IMR-90 (cell line): ENCODE measurements at regions not wholly inside any gene's neighbourhood (a gene's known extent, or its start where the extent isn't known, plus 50 kb on each side); places are given as distances from the start of the nearest gene placed in this dataset.

ENCODE experiments used
- ATAC-seq: fragments of 200-7000 bp; cut with Tn5 transposase; 2 replicates; pipeline ENCODE4 v1.9.1; 2020; ENCODE audit warnings: low read depth, mild to moderate bottlenecking, moderate library complexity
- BruUV-seq: library from RNA; stranded (reverse); fragments of 400-500 nt; replicated peaks from 2 replicates; lab custom pipeline; 2021; lab: Mats Ljungman, UMichigan
- CTCF ChIA-PET: fragments of 300-600 bp; formaldehyde crosslinking; extraction: SDS; loops from one replicate; lab custom pipeline; 2021; ENCODE audit warnings: antibody characterized with exemption; lab: Yijun Ruan, JAX
- POLR2A ChIA-PET: fragments of 300-600 bp; sonication (Branson Sonifier 250); formaldehyde crosslinking; loops from one replicate; lab custom pipeline; 2022; ENCODE audit warnings: antibody characterized with exemption; ENCODE audit not compliant: unreplicated experiment; lab: Charles Lee
- DNase-seq: peaks from one replicate; pipeline ENCODE4 v3.0.0; 2013
- H2AFZ ChIP-seq: replicated peaks from 2 replicates; pipeline ENCODE3; 2013; ENCODE audit warnings: low read length, mild to moderate bottlenecking; ENCODE audit not compliant: poor library complexity
- H2AK5ac ChIP-seq: 2 replicates; pipeline ENCODE4 v1.6.1; 2013; ENCODE audit warnings: low read depth, low read length, inconsistent platforms
- H2AK9ac ChIP-seq: replicated peaks from 2 replicates; pipeline ENCODE3; 2013; ENCODE audit warnings: mild to moderate bottlenecking, low read depth, low read length, moderate library complexity; ENCODE audit not compliant: poor library complexity
- H2BK120ac ChIP-seq: 2 replicates; pipeline ENCODE4 v1.6.1; 2013; ENCODE audit warnings: low read depth, low read length, inconsistent platforms
- H2BK15ac ChIP-seq: 3 replicates; pipeline ENCODE4 v1.6.1; 2013; ENCODE audit warnings: low read depth, low read length, inconsistent platforms
- H2BK20ac ChIP-seq: 2 replicates; pipeline ENCODE4 v1.6.1; 2013; ENCODE audit warnings: low read depth, mild to moderate bottlenecking, inconsistent platforms, low read length, moderate library complexity
- H2BK5ac ChIP-seq: 2 replicates; pipeline ENCODE4 v1.6.1; 2013; ENCODE audit warnings: mild to moderate bottlenecking, low read depth, low read length, inconsistent platforms; ENCODE audit not compliant: poor library complexity, severe bottlenecking
- H3K14ac ChIP-seq: replicated peaks from 2 replicates; pipeline ENCODE4 v1.6.1; 2013; ENCODE audit warnings: low read depth, low read length, inconsistent platforms
- H3K18ac ChIP-seq: 2 replicates; pipeline ENCODE4 v1.6.1; 2013; ENCODE audit warnings: low read depth, low read length, control low read depth
- H3K23ac ChIP-seq: 2 replicates; pipeline ENCODE4 v1.6.1; 2013; ENCODE audit warnings: low read depth, low read length, inconsistent platforms
- H3K27ac ChIP-seq: 2 replicates; pipeline ENCODE4 v1.5.1; 2013; ENCODE audit warnings: mild to moderate bottlenecking, control low read depth, low read length; ENCODE audit not compliant: insufficient read depth
- H3K27me3 ChIP-seq: 2 replicates; pipeline ENCODE4 v1.6.1; 2013; ENCODE audit warnings: low read length; ENCODE audit not compliant: control insufficient read depth, insufficient read depth
- H3K36me3 ChIP-seq: 2 replicates; pipeline ENCODE4 v1.6.1; 2013; ENCODE audit warnings: low read length, mixed read lengths; ENCODE audit not compliant: control insufficient read depth, insufficient read depth
- H3K4ac ChIP-seq: 2 replicates; pipeline ENCODE4 v1.6.1; 2013; ENCODE audit warnings: low read depth, low read length, inconsistent platforms
- H3K4me1 ChIP-seq: 2 replicates; pipeline ENCODE4 v1.6.1; 2013; ENCODE audit warnings: low read length, mixed read lengths; ENCODE audit not compliant: control insufficient read depth, insufficient read depth
- H3K4me2 ChIP-seq: 2 replicates; pipeline ENCODE4 v1.6.1; 2013; ENCODE audit warnings: low read depth, mild to moderate bottlenecking, control low read depth, low read length, moderate library complexity
- H3K4me3 ChIP-seq: 2 replicates; pipeline ENCODE4 v1.5.1; 2013; ENCODE audit warnings: low read depth, mild to moderate bottlenecking, control low read depth, low read length, moderate library complexity; ENCODE audit not compliant: insufficient read depth
- H3K56ac ChIP-seq: 2 replicates; pipeline ENCODE4 v1.6.1; 2013; ENCODE audit warnings: low read length, inconsistent platforms; ENCODE audit not compliant: insufficient read depth; ENCODE audit errors: extremely low read depth
- H3K79me1 ChIP-seq, 2 experiments: 2 replicates each; pipeline ENCODE4 v1.6.1; 2013; ENCODE audit warnings: low read length in 2 of 2, inconsistent platforms in 1 of 2, low read depth in 1 of 2
- H3K9ac ChIP-seq: 2 replicates; pipeline ENCODE4 v1.6.1; 2013; ENCODE audit warnings: low read depth, low read length, control low read depth
- H3K9me1 ChIP-seq: 2 replicates; pipeline ENCODE4 v1.6.1; 2013; ENCODE audit warnings: low read length, inconsistent platforms; ENCODE audit not compliant: insufficient read depth
- H3K9me3 ChIP-seq: 2 replicates; pipeline ENCODE4 v1.6.1; 2013; ENCODE audit warnings: low read length; ENCODE audit not compliant: control insufficient read depth, insufficient read depth
- H4K20me1 ChIP-seq: 2 replicates; pipeline ENCODE4 v1.6.1; 2013; ENCODE audit warnings: low read length, inconsistent platforms; ENCODE audit not compliant: insufficient read depth
- H4K5ac ChIP-seq: 2 replicates; pipeline ENCODE4 v1.6.1; 2013; ENCODE audit warnings: mild to moderate bottlenecking, low read depth, low read length, control low read depth
- H4K8ac ChIP-seq, 2 experiments: 2 replicates each; pipeline ENCODE4 v1.6.1; 2013; ENCODE audit warnings: low read depth in 2 of 2, low read length in 2 of 2, control low read depth in 1 of 2, inconsistent platforms in 1 of 2
- H4K91ac ChIP-seq: 2 replicates; pipeline ENCODE4 v1.6.1; 2013; ENCODE audit warnings: low read depth, low read length, inconsistent platforms; ENCODE audit not compliant: insufficient read depth
- CHD1 ChIP-seq: IDR thresholded peaks from 2 replicates; pipeline ENCODE4 v1.6.1; 2012; ENCODE audit warnings: low read depth, low read length, improper control_type of control experiment
- MAFK ChIP-seq: IDR thresholded peaks from 2 replicates; pipeline ENCODE4 v1.6.1; 2012; ENCODE audit warnings: low read depth, low read length, improper control_type of control experiment
- MXI1 ChIP-seq: IDR thresholded peaks from 2 replicates; pipeline ENCODE4 v1.6.1; 2012; ENCODE audit warnings: low read depth, mild to moderate bottlenecking, low read length, moderate library complexity, borderline replicate concordance
- RAD21 ChIP-seq: IDR thresholded peaks from 2 replicates; pipeline ENCODE4 v1.6.1; 2012; ENCODE audit warnings: low read length, improper control_type of control experiment
- RFX5 ChIP-seq: IDR thresholded peaks from 2 replicates; pipeline ENCODE4 v1.8.0; 2012; ENCODE audit warnings: low read depth, mild to moderate bottlenecking, low read length, moderate library complexity
- WGBS, 2 experiments: methylation state at CpG; one replicate each; pipeline versions ENCODE4 v1.1.5 to v1.1.7; 2013; ENCODE audit warnings: missing lambda C conversion rate in 2 of 2; ENCODE audit not compliant: insufficient read length in 1 of 2; ENCODE audit errors: extremely low coverage in 2 of 2; 5-methylcytosine and 5-hydroxymethylcytosine counted together
- dilution Hi-C: fragments of 300-500 bp; cut with HindIII; formaldehyde crosslinking; loops from one replicate; pipeline ENCODE4 v1.14.3; 2018; ENCODE audit warnings: low sequenced_read_pairs; ENCODE audit not compliant: unreplicated experiment
- in situ Hi-C: fragments of 300-500 bp; cut with MboI; formaldehyde crosslinking; loops from 3 replicates; pipeline ENCODE4 v1.14.3; 2019; ENCODE audit warnings: low sequenced_read_pairs, inconsistent platforms, mixed read lengths
- intact Hi-C: fragments of 100-400 bp; cut with micrococcal nuclease; formaldehyde crosslinking; loops from 2 replicates; pipeline ENCODE4 v1.10.0; 2022
- TF ChIP-seq, protein P1 (sequence below): fragments of 150-350 bp; IDR thresholded peaks from 2 replicates; pipeline ENCODE4 v1.6.1; 2017; ENCODE audit warnings: mild to moderate bottlenecking, antibody characterized with exemption, low read length, low read depth

DNA sequence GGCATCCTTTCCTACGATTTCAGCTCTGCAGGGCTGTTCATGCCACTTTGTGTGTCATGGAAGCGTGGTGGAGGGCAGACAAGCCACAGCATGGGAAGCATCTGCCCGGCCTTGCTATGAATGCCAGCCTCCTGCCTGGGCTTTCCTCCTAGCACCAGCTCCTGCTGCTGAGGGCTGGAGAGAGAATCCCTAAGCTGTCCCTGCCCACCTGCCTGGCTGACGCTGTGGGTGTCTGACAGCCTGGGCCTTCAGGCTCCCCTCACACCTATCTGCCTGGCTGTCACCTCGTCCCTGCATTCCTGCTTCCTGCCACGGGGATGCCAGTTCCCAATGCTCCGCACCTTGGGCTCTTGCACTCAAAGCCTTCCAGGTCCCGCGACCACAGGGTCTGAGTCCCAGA, 606.5 kb upstream of the MGMT start:
- no peak overlapping the region for H2AFZ ChIP-seq
- dilution Hi-C loops, result no loop called here
- no peaks in the 10 kb centered on the region for H4K20me1 ChIP-seq
- intact Hi-C loops, result no loop called here
- H3K4me2 ChIP-seq, result no peak overlapping the region
- H3K9me1 ChIP-seq, result no peaks in the 10 kb centered on the region
- in situ Hi-C loops, result no loop called here
- no peak overlapping the region for H4K8ac ChIP-seq
- no peaks in the 10 kb centered on the region for H3K79me1 ChIP-seq
- no peak overlapping the region for H3K4me3 ChIP-seq
- H2AK5ac ChIP-seq, result no peak overlapping the region
- no peak overlapping the region for H2BK120ac ChIP-seq
- H2BK20ac ChIP-seq, result no peak overlapping the region
- H3K18ac ChIP-seq, result no peak overlapping the region
- no peak overlapping the region for H3K56ac ChIP-seq
- DNase-seq (no peak), ATAC-seq (no peak)
- TF ChIP-seq, protein P1, sequence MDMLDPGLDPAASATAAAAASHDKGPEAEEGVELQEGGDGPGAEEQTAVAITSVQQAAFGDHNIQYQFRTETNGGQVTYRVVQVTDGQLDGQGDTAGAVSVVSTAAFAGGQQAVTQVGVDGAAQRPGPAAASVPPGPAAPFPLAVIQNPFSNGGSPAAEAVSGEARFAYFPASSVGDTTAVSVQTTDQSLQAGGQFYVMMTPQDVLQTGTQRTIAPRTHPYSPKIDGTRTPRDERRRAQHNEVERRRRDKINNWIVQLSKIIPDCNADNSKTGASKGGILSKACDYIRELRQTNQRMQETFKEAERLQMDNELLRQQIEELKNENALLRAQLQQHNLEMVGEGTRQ, result no peak
- TF ChIP-seq CHD1 (no peak), RFX5 (no peak), MAFK (no peak), RAD21 (no peak), MXI1 (no peak)
- no peak overlapping the region for H2BK15ac ChIP-seq
- no peak overlapping the region for H3K9ac ChIP-seq
- no peaks in the 10 kb centered on the region for H3K36me3 ChIP-seq
- H3K27ac ChIP-seq, result no peak overlapping the region
- POLR2A ChIA-PET, result no interaction called here
- CTCF ChIA-PET, result no interaction called here
- no peak overlapping the region for H4K5ac ChIP-seq
- H2AK9ac ChIP-seq, result no peak overlapping the region
- H3K14ac ChIP-seq, result no peak overlapping the region
- H3K9me3 ChIP-seq, result peaks cover 47% of the 10 kb centered on the region
- H2BK5ac ChIP-seq, result no peak overlapping the region
- no peak overlapping the region for H4K91ac ChIP-seq
- no TSS peak for BruUV-seq
- no peaks in the 10 kb centered on the region for H3K4me1 ChIP-seq
- WGBS, 2 experiments, result 76% methylated on average over 3 of the region's 9 CpGs; no CpG with 5 or more reads in 1 of the 2 experiments
- no peak overlapping the region for H3K23ac ChIP-seq
- H3K27me3 ChIP-seq, result no peaks in the 10 kb centered on the region
- no peak overlapping the region for H3K4ac ChIP-seq
